Stimulated activated naive CD8-positive, alpha-beta T cell treated with anti-CD3 and anti-CD28 coated beads, Interleukin-15, Interleukin-2, amounts not matched to agents 100 ng/mL and 50 ng/mL, for 24 hours (primary cell): ENCODE measurements at regions not wholly inside any gene's neighbourhood (a gene's known extent, or its start where the extent isn't known, plus 50 kb on each side); places are given as distances from the start of the nearest gene placed in this dataset.
"Not testable (repeated sequence)": the region's sequence is repeated elsewhere in the genome, so short reads cannot be mapped to it uniquely, and the experiment has no call there.

Experiments
- H3K27ac Mint-ChIP-seq: one replicate; pipeline ENCODE4 v1.8.0; 2021; ENCODE audit warnings: mild to moderate bottlenecking, mixed read lengths
- H3K27me3 Mint-ChIP-seq: one replicate; pipeline ENCODE4 v1.8.0; 2021; ENCODE audit warnings: mixed read lengths
- H3K36me3 Mint-ChIP-seq: one replicate; pipeline ENCODE4 v1.8.0; 2021; ENCODE audit warnings: low read depth, mixed read lengths
- H3K4me1 Mint-ChIP-seq: one replicate; pipeline ENCODE4 v1.8.0; 2021; ENCODE audit warnings: low read depth, mixed read lengths
- H3K4me3 Mint-ChIP-seq: one replicate; pipeline ENCODE4 v1.8.0; 2021; ENCODE audit warnings: mild to moderate bottlenecking, mixed read lengths
- H3K9me3 Mint-ChIP-seq: one replicate; pipeline ENCODE4 v1.8.0; 2021; ENCODE audit warnings: mixed read lengths

GRCh38 chr2:216991563-216991962 is 131.7 kb upstream of the TNP1 start:
- Mint-ChIP-seq H3K4me3 (no peak overlapping the region), H3K27ac (no peak overlapping the region), H3K36me3 (no peaks in the 10 kb centered on the region), H3K4me1 (no peaks in the 10 kb centered on the region), H3K27me3 (peaks cover 20% of the 10 kb centered on the region), H3K9me3 (no peaks in the 10 kb centered on the region)

- H3K9me3 Mint-ChIP-seq: no peaks in the 10 kb centered on the region
- H3K27me3 Mint-ChIP-seq: peaks cover 12% of the 10 kb centered on the region
- H3K27ac Mint-ChIP-seq: no peak overlapping the region
- no peaks in the 10 kb centered on the region for H3K36me3 Mint-ChIP-seq
- H3K4me3 Mint-ChIP-seq: no peak overlapping the region
- no peaks in the 10 kb centered on the region for H3K4me1 Mint-ChIP-seq
Observed at GRCh38 chr2:216989340-216990129, 129.7 kb upstream of the TNP1 start.

DNA sequence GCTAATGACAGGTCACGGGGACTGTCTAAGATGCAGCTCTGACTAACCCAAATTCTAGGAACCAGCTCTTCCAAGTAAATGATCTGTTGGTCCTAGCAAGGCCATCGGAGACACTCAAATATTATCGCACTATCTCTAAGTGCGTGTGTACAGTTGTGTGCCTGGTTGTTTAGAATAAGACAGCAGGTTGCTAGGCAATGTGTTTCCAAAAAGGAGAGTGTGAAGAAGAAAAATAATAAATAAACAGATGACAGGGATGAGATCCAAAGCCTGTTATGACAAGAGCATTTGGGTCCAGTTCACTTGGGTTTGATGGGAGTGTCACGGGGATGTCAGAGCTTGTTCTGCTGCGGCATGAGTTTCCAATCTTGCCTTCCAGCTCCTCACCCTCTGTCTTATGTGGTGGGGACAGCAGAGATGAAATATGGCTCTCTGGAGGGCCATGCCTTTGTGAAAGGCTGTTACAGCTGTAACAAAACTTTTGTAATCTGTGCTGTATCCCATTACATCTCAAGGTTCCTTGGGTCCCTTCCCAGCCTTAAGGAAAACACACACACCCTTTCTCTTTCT is 127.5 kb upstream of the TNP1 start:
- Mint-ChIP-seq H3K27me3 (peaks cover 16% of the 10 kb centered on the region), H3K4me1 (no peaks in the 10 kb centered on the region), H3K9me3 (no peaks in the 10 kb centered on the region), H3K36me3 (no peaks in the 10 kb centered on the region), H3K4me3 (no peak overlapping the region), H3K27ac (no peak overlapping the region)

- no peak overlapping the region for H3K4me3 Mint-ChIP-seq
- no peaks in the 10 kb centered on the region for H3K4me1 Mint-ChIP-seq
- H3K36me3 Mint-ChIP-seq: no peaks in the 10 kb centered on the region
- no peak overlapping the region for H3K27ac Mint-ChIP-seq
- H3K9me3 Mint-ChIP-seq: no peaks in the 10 kb centered on the region
- peaks cover 18% of the 10 kb centered on the region for H3K27me3 Mint-ChIP-seq
Observed at GRCh38 chr2:216985658-216986141, 125.8 kb upstream of the TNP1 start.

DNA sequence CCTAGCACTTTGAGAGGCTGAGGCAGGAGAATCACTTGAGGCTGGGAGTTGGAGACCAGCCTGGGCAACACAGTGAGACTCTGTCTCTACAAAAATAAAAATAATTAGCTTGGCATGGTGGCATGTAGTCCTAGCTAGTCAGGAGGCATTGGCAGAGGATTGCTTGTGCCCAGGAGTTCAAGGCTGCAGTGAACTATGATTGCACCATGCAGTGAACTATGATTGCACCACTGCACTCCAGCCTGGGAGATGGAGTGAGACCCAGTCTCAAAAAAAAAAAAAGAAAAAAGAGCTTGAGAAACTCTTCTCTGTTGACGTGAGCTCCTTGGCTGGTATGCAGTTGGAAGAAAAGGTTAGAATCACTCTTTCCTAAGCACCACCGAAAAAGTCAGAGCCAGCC is 125.1 kb upstream of the TNP1 start:
- Mint-ChIP-seq H3K27ac (no peak overlapping the region), H3K27me3 (peaks cover 20% of the 10 kb centered on the region), H3K9me3 (no peaks in the 10 kb centered on the region), H3K36me3 (no peaks in the 10 kb centered on the region), H3K4me3 (no peak overlapping the region), H3K4me1 (no peaks in the 10 kb centered on the region)

DNA sequence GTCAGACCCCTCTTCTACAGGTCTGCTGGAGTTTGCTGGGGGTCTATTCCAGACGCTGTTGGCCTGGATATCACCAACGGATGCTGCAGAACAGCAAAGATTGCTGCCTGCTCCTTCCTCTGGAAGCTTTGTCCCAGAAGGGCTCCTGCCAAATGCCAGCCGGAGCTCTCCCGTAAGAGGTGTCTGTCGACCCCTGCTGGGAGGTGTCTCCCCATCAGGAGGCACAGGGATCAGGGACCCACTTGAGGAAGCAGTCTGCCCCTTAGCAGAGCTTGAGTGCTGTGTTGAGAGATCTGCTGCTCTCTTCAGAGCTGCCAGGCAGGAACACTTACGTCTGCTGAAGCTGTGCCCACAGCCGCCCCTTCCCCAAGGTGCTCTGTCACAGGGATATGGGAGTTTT is 122.1 kb upstream of the TNP1 start:
- not testable (repeated sequence) for H3K27ac Mint-ChIP-seq

DNA sequence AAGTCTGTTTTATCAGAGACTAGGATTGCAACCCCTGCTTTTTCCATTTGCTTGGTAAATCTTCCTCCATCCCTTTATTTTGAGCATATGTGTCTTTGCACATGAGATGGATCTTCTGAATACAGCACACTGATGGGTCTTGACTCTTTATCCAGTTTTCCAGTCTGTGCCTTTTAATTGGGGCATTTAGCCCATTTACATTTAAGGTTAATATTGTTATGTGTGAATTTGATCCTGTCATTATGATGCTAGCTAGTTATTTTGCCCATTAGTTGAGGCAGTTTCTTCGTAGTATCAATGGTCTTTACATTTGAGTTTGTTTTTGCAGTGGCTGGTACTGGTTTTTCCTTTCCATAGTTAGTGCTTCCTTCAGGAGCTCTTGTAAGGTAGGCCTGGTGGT is 120.6 kb upstream of the TNP1 start:
- peaks cover 30% of the 10 kb centered on the region for H3K27me3 Mint-ChIP-seq
- H3K27ac Mint-ChIP-seq, H3K4me1 Mint-ChIP-seq, H3K4me3 Mint-ChIP-seq, H3K36me3 Mint-ChIP-seq, H3K9me3 Mint-ChIP-seq: not testable (repeated sequence)

More for the DNA sequence above, 122.1 kb upstream of the TNP1 start:
- not testable (repeated sequence) for H3K9me3 Mint-ChIP-seq, H3K4me3 Mint-ChIP-seq, H3K36me3 Mint-ChIP-seq, H3K4me1 Mint-ChIP-seq
- peaks cover 30% of the 10 kb centered on the region for H3K27me3 Mint-ChIP-seq

DNA sequence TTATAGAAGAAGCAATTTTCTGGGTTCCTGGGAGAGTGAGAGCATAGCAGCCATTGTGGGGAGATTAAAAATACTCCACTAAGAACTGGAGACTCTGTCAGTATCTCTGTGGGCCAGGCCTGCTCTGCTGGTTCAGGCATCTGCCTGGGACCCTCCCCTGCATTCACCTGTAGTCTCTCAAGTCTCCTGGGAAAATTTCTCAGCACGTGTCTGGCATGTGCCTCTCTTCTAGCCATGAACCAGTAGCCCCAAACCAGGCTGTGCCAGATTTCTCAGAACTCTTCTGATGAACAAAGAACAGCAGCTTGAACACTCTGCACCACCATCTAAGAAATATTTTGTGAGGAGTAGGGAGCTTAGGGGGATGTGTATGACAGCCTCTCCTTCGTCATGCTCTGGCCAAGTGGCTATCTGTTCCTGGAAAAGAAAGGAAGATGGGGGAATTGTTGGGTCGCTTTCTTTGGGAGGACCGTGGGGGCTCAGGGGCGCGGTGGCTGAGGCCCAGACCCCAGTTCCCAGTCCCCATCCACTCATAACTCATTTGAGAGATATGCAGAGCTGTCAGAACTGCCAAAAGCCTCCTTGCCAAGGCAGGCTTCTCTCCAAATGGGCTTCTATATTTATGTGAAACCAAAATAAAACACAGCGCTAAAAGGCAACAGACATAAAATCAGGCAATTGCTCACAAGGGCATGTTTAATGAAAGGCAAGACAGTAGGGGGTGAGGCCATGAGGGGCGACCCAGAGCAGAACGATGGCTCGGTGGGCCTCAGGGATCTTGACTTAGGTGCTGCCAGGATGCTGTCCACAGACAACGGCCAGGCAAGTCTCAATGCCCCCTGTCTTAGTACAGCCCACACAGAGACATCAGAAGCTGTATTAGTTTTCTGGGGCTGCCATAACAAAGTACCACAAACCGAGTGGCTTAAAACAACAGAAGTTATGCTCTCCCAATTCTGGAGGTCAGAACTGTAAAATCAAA is 114.7 kb upstream of the TNP1 start:
- Mint-ChIP-seq H3K27ac (no peak overlapping the region), H3K36me3 (no peaks in the 10 kb centered on the region), H3K9me3 (no peaks in the 10 kb centered on the region), H3K4me1 (no peaks in the 10 kb centered on the region), H3K4me3 (no peak overlapping the region), H3K27me3 (peaks cover 11% of the 10 kb centered on the region)

DNA sequence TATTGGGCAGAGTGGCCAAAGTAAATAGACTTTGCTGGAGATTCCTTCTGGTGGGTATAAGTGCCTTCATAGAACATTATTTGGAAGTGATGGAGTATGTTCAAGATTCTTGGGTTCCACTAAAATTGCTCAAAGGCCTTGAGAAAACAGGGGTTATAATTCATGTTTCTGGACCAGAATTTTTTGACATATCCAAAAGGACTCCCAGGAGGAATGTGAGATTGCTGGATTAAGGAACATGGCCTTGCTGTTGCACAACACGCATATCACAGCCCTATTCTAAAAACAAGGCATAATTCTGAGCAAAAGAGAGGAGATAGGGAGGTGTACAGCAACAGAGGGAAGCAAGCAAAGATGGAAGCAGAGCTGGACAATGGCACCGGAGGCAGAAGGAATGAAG is 111.7 kb upstream of the TNP1 start:
- Mint-ChIP-seq H3K9me3 (no peaks in the 10 kb centered on the region), H3K27me3 (no peaks in the 10 kb centered on the region), H3K27ac (no peak overlapping the region), H3K4me3 (no peak overlapping the region), H3K4me1 (no peaks in the 10 kb centered on the region), H3K36me3 (no peaks in the 10 kb centered on the region)

DNA sequence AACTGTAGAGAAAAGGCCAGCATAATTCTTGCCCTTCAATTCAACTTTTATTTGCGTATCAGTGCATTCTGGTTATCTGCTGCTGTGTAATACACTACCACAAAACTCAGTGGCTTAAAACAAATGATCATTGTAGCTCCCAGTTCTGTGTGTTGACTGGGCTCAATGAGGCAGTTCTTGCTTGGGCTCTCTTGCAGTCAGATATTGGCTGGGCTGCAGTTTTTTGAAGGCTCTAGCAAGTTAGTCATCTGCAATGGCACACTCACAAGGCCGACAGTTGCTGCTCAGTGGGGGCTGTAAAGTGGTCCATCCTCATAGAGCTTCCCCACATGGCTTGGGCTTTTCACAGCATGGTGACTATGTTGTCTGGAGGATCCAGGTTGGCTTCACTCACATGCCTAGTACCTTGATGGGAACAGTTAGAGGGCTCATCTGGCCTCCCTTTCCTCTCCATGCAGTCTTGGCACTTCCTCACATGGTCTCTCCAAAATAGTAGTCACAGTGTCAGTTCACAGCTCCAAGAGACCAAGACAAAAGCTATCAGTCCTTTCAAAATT is 110.6 kb upstream of the TNP1 start:
- Mint-ChIP-seq H3K9me3 (no peaks in the 10 kb centered on the region), H3K36me3 (no peaks in the 10 kb centered on the region), H3K4me3 (no peak overlapping the region), H3K27me3 (no peaks in the 10 kb centered on the region), H3K27ac (no peak overlapping the region), H3K4me1 (no peaks in the 10 kb centered on the region)

- H3K4me1 Mint-ChIP-seq: no peaks in the 10 kb centered on the region
- no peak overlapping the region for H3K4me3 Mint-ChIP-seq
- H3K27me3 Mint-ChIP-seq: no peaks in the 10 kb centered on the region
- H3K9me3 Mint-ChIP-seq: no peaks in the 10 kb centered on the region
- H3K27ac Mint-ChIP-seq: no peak overlapping the region
- no peaks in the 10 kb centered on the region for H3K36me3 Mint-ChIP-seq
Observed at GRCh38 chr2:216967889-216968288, 108.0 kb upstream of the TNP1 start.

DNA sequence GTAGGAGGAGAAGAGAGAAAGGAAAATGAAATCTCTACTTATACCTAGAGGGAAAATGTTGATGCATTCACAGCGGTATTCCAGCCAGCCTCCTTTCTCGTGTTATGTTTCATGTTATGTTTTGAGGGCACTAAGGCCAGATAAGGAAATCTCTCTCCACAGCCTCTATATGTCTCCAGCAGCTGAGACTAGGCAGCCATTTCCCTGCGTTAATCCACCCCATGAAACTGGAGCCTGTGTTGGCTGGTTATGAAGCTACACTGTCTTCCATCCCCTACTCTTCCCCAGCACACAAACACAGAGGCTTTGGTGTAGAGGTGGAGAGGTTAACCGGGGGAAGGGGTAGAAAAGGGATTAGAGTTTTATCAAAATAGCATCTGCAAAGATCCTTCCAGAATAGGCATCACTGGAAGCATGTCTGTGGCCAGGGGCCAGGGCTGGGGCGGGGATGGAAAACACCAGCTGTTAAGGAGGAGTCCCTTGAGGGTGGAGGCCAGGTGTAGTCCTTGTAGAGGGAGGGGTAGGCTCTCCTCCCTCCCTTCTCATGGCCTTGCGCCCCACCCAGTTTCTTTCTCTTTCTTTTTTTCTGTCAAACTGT is 100.9 kb upstream of the TNP1 start:
- no peak overlapping the region for H3K27ac Mint-ChIP-seq
- H3K4me3 Mint-ChIP-seq: no peak overlapping the region
- no peaks in the 10 kb centered on the region for H3K4me1 Mint-ChIP-seq
- H3K9me3 Mint-ChIP-seq: no peaks in the 10 kb centered on the region
- H3K27me3 Mint-ChIP-seq: peaks cover 5% of the 10 kb centered on the region
- H3K36me3 Mint-ChIP-seq: no peaks in the 10 kb centered on the region

- Mint-ChIP-seq H3K27ac (no peak overlapping the region), H3K9me3 (peaks cover 3% of the 10 kb centered on the region), H3K4me3 (no peak overlapping the region), H3K4me1 (no peaks in the 10 kb centered on the region), H3K27me3 (peaks cover 5% of the 10 kb centered on the region), H3K36me3 (no peaks in the 10 kb centered on the region)
Observed at GRCh38 chr2:216959433-216959832, 99.6 kb upstream of the TNP1 start.

- no peak overlapping the region for H3K27ac Mint-ChIP-seq
- H3K4me1 Mint-ChIP-seq: no peaks in the 10 kb centered on the region
- H3K4me3 Mint-ChIP-seq: no peak overlapping the region
- peaks cover 13% of the 10 kb centered on the region for H3K27me3 Mint-ChIP-seq
- peaks cover 14% of the 10 kb centered on the region for H3K9me3 Mint-ChIP-seq
- H3K36me3 Mint-ChIP-seq: no peaks in the 10 kb centered on the region
Observed at GRCh38 chr2:216956820-216957493, 97.1 kb upstream of the TNP1 start.
